Eye (tissue), 1 donor: ENCODE measurements at regions not wholly inside any gene's neighbourhood (a gene's known extent, or its start where the extent isn't known, plus 50 kb on each side); places are given as distances from the start of the nearest gene placed in this dataset.

Source experiments
- DNase-seq: peaks from one replicate; pipeline ENCODE4 v3.0.0-alpha.2; 2015

DNA sequence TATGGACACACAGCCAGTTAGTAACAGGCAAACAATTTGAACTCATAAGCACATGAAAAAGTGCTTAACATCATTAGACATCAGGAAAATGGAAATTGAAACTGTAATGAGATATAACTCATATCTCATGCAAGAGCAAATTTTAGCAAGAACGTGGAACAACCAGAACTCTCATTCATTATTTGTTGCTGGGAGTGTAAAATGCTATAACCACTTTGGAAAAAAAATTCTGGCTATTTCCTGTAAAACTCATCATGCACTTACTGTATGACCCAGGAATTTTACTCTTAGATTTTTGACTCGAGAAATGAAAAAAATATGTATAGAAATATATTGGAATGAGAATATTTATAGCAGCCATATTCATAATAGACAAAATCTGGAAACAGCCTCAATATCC is 205.7 kb upstream of the PUM3 start:
- DNase-seq: no peak

DNA sequence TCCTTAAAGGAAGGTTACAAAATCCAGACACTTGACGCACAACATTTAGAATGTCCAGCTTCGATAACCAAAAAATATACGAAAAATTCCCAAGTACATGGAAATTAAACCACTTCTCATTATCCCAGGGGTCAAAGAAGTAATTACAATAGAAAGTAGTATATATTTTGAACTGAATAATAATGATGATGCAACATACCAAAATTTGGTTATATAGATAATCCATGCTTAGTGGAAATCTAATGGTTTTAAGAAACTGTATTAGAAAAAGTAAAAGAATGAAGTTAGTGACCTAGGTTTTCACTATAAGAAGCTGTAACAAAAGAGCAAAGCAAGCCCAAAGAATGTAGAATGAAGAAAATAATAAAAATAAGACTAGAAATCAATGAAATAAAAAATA is 204.0 kb upstream of the PUM3 start:
- no peak for DNase-seq

DNA sequence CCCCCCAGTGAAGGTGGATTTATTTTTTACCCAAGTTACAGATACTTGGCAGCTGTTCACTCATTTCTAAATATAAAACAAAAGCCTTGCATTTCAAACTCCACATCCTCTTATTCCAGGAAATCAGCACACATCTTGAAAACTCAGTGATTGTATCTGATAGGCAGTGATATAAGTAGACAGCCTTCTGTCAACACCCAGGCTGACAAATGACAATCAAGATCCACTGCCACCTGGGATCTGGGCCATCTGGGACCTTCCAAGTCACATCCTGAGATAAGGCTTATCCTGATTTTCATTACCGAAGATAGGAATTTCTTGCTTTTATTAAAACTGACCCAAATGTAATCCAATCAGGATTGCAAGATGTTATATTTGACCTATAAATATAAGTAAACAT is 201.3 kb upstream of the PUM3 start:
- no peak for DNase-seq

DNA sequence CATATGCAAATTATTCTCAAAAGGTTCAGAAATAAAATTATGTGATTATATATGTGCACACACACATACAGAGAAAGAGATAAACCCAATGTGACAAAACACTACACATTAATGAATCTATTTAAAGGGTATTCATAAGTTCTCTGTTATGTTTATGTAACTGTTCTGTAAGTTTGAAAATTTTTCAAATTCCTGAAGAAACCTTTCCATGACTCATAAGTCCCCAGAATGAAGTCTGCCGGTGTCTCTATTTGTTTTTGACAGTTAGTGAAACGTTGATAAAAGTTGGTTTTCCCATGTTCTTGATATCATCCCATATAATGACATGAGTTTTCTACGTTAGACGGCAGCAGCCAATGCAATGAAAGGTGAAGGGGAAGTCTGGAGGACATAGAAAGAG is 199.5 kb upstream of the PUM3 start:
- DNase-seq: no peak

DNA sequence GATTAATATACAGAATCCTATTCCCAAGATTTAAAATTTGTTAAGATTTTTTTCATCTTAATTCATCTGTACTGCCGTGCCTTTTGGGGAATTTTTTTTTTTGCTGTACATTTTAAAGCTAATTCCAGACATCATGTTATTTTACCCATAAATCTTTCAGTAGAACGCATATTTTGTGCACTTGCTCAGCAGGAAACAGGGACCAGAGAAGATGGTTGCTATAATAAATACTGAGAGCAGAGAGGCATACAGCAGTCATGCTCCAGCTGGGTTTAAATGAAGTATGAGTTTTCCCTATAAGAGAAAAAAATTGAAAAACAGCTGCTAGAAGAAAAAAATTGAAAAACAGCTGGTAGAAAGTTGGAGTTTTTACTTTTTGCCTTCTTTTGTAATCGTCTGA is 196.9 kb upstream of the PUM3 start:
- no peak for DNase-seq

DNA sequence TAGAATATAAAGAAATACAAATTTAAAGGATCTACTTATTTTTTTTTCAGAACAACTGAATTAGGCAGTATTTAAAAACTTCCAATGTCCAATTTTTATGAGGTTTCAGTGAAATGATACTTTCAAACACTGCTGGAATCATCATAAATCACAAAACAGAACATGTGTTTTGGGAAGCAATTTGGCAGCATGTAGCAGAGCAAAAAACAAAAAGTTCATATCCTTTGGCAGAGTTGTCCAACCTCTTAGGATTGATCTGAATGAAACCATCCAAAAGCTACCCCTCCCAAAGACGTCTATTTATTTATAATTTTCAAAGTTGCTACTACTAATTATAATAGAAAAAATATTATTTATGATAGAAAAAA is 192.4 kb upstream of the PUM3 start:
- DNase-seq: no peak

DNA sequence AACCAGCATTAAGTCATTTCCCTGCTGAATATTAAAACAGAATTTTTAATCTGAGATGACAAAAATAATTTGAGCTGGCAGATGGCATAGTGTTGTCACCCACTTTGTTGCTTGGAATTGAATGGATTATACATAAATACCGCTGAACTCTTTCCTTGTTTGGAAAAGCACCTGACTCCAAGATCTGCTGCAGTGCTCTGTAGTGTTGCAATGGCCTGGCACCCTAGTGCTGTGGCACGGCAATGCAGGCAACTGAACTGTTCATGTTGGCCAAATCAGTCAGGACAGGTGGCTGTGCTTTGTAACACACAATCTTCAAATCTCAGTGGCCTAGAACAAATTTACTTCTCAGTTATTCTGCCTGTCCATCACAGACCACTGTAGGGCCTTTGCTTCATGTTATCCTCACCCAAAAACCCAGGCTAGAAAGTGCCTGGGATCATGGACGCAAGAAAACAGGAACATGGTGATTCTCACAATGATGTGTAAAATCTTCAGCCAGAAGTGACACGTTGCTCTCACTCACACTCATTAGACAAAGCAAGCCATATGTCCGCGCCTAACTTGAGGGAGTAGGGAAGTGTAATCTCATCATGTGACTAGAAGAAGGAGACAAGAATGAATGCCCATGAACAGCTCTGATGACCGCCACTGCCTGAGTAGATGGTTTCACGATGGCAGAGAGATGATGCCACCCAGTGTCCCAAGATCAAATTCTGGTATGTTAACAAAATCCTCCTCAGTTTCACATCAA is 191.9 kb upstream of the PUM3 start:
- no peak for DNase-seq

DNA sequence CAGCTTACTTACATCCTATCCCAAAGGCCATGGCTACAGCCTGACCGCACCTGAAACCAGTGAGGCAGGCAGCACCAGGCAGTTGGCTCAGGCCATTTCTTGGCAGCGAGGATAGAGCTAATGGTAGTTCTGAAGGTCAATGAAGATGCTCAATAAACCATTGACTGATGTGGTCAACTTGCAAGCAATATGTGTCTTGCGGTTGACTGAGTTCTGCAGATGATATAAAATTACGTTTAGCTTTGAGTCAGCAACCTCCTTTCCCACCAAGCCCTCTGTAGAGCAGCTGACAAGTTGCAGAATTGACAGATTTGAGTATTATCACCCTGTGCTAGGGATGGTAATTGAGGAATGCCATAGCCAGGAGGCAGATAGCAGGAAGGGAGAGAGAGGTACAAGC is 189.0 kb upstream of the PUM3 start:
- DNase-seq: no peak

DNA sequence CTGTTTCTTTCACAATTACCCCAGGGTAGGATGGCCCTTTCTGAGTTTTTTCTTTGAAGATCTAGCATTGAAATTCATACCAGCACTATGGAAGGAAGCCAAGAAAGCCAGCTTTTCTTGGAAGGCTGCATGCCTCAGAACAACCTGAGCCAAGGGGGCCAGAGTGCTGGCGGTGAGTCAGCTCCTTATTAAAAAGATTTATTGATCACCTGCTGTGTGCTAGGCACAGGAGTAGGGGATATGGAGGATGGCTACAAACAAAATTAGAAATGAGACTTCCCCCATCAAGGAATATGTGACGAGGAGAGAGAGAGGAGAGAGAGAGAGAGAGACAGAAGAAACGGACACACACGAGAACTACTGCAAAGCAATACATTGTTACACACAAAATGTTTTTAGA is 184.6 kb upstream of the PUM3 start:
- peak; percentile 16 for DNase-seq

DNA sequence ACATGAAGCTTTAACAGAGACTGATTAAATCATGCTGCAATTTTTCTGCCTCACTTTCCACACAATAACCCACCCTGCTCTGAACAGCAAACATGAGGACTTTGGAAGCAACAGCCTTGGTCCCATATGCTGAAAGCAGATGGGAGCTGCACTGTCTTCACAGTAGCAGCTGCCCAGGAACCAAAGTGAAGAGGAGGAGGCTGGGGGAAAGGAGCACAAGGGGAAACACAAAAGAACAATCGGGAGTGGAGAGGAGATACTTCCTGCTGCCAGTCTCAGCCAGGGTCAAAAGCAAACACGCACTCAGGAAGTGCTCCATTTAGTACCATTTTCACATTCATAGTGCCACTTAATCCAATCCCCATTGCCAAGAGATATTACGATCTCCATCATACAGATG is 183.3 kb upstream of the PUM3 start:
- DNase-seq: no peak

DNA sequence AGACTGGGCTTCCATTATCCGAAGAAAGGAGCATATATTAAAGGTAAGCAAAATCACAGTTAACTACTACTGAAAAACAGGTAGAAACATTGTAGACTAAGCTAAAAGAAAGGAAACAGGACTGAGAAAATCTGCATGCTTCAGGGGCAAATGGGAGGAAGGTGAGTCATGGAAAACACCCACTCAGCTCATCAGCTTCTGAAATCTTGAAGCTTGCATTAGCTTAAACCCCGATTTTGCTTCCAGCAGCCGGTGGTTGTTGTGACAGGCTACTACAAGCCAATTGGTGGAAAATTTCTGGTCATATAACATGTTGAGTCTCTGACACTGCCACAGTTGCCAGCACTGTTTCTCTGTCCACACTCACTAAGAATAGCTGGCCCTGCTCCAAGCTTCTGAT is 179.6 kb upstream of the PUM3 start:
- no peak for DNase-seq

DNA sequence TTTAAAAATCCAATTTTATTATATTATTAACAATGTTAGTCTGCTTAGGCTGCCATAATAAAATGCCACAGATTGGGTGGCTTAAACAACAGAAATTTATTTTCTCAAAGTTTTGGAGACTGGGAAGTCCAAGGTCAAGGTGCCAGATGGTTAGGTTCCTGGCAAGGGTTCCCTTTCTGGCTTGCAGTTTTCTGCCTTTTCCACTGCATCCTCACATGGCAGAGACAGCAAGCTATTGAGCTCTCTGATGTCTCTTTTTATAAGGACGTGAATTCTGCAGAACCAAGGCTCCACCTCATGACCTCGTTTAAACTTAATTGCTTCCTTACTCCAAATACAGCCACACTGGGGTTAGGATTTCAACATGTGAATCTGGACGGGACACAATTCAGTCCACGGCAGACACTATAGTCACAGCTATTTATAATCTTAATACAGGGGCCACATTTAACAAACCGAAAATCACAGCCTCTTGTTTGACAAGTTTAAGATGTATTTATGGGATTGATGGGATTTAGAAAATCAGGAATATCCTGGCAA is 174.9 kb upstream of the PUM3 start:
- DNase-seq: no peak

DNA sequence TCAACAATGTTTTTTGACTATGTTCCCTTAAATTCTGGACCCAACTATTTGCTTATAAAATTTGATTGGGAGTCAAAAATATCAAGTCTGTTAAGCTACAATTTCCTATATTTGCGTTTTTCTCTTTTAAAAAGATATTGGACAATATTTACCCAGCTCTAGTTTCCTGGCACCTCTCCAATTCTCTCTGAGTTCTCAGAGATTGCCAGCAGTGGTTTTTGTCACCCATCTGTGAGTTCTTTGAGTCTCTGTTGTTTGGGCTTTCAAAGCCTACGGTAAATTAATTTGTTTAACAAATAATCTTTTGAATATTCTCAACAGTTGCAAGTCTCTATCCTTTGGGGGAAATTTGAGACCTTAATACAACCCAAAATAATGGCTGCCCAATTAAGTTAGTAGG is 174.2 kb upstream of the PUM3 start:
- DNase-seq: no peak

DNA sequence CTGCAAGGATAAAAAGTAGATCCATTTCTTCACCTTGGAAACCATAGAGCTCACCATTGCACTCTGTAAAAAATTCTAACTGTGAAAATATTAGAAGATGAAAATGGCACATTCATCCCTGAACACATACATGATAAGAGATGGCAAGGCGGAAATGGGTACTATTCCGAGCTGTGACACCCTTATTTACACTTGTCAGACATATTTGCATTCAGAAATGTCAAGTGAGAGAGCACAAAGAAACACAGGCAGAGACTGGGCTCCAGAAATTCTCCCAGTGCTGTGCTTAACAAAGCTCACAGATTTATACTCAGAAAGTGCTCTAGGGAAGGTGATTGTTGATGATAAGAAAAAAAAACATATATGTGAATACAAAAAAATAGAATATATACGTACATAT is 170.3 kb upstream of the PUM3 start:
- DNase-seq: no peak

DNA sequence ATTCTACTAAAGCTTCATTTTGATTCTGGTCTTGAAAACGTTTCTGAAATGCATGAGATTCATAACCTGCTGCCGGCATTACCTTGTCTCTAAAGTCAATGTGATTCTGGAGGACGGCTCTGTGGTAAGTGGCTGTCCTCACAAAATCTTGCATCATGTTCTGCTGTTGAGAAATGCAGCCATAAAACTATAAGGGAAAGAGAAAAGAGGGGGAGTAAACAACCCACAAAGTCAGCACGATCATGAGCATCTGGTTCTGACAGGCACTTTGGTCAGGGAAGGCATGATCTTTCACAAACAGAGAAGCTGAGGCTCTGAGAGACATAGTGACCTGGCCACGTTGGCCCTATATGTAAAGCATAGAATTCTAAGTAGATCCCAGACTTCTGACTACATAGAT is 168.9 kb upstream of the PUM3 start:
- no peak for DNase-seq

DNA sequence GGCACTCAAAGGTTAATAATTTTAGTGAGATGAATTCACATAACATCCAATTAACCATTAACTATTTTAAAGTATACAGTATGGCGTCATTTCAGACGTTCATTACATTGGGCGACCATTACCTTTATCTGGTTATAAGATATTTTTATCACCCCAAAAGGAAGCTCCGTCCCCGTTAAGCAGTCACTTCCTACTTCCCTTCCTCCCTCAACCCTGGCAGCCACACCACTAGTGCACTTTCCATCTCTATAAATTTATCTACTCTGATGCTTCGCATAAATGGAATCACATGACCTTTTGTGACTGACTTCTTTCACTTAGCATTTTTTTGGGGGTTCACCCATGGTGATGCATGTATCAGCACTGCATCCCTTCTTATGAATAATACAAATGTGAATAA is 168.3 kb upstream of the PUM3 start:
- no peak for DNase-seq

DNA sequence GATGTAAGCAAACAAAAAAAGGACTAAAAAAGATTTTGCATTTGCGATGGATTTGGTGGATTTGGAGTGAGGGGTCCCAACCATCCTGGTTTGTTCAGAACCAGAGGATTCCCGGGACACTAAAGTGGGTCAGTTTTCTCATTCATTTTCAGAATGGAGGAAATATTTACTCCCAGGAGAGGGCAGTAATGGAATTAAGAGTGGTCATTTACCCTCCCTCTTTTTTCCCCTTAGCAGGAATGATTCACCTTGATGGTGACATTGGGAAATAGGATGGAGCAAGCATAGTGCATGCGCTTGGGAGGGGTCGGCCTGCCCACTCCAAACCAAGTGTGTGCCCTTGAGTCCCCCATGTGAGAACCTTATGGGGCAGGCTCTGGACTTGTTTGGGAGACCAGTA is 164.2 kb upstream of the PUM3 start:
- no peak for DNase-seq

DNA sequence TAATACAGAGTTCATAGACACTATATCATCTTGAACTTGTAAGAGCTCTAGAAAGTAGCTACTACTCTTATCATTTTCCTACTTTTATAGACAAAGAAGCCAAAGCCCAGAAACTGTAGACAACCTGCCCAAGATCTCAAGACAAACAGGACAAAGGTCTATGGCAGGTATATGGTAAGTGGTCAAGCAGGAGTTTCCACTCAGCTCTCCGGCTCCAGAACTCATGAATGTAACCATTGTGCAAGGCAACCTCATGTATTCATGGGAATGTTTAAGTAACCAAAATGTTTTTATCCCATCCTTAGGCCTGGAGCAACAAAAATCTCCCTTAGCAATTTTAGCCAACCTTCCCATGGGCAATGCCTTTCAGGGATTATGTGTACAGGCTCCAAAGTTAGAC is 163.4 kb upstream of the PUM3 start:
- DNase-seq: no peak

DNA sequence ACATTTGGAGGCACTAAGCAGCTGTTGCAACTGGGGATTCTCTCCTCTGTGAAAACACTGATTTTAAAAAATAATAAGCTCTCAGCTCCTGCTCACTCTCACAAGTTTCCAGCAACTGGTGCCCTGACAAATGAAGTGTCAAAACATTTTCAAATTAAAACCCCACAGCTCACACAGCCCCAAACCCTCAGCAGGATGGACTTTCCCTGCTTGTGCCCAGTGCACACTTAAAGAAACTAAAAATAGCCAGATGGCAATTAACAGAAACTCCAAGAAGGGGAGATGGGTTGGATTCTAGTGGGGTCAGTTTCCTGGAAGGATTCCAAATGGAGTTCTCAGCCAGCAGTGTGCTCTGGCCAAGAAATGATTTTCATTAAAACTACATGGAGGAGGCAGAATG is 163.0 kb upstream of the PUM3 start:
- peak; percentile 23 for DNase-seq

DNA sequence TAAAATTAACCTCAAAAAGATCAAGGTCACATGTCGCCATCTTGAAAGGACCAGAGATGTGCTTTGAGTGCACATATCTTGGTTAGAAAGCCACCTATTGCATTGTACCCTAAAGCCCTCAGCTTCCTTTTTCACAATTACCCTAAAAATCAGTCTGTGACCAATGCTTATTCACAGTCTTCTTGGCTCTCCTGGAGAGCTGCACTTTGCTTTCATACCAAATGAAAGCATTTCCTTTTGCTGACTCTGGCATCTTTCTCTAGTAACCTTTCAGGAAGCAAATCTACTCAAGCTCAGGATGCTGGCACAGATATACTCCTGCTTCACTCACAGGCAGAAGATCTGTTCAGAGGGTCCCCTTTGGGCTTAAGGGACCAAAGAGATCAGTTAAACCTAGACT is 160.7 kb upstream of the PUM3 start:
- DNase-seq: no peak

DNA sequence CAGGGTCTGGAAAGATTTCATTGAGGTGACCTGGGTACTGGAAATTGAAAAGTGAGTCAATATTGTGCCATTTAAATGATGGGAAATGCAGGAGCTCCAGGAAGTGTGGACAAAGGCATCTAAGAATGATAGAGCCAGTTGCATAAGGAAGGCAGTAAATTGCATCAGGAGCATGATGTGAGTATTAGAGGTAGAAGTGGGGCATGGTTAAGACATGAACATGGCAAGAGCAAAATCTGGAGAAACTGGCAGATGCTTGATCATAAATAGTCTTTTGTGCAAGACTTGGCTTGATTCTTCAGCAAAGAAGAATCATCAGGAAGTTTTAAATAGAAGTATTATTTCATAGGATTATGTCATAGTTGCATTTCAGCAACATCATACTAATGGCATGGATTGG is 157.4 kb upstream of the PUM3 start:
- no peak for DNase-seq

DNA sequence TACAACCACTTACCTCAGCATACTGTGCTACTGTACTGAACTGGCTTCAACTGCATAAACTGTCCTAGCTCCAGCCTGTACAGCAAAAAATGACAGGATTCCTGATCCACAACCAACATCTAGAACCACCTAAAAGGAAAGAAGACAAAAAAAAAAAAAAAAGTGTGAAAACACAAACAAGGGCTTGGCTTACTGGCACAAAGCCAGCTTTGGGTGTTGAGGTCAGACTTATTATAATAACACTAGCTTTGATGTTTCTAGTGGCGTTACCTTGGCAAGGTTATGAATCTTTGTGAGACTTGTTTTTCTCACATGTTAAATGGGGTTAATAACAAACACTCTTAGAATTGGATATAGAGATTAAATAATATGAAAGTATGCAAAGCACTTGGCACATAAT is 148.5 kb upstream of the PUM3 start:
- no peak for DNase-seq

DNA sequence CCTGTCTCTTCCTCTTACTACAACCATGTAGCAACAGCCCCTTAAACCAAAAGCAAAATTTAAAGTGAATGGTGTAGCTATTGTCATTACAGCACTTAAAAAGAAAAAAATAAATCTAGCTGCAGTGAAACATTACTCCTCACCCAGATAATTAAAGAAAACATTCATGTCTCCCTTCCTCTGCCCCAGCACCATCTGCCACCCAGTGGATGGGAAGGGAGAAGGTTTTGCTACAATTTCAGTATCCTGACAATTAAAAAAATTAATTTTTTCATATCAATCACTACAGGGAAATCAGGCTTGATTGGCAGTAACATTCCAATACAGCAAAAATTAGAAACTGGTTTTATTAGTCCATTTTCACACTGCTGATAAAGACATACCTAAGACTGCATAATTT is 147.4 kb upstream of the PUM3 start:
- no peak for DNase-seq

DNA sequence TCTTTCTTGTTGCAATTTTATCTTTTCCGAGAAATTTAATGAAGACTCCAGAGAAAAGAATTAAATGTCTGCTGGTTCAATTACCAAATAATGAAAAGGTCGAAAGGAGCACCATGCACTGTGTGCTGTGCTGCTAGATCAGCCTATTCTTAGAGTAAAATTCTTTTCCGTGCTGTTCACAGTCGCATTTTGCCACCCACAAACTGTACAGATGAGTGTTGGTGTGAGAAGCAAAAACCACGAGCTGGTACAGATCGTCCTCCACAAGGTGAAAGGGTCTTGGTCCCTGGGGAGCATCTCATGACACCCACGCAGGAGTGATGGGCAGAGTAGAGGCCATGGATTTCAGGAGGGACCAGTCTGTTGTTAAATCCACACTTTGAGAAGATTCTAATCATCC is 143.8 kb upstream of the PUM3 start:
- no peak for DNase-seq

DNA sequence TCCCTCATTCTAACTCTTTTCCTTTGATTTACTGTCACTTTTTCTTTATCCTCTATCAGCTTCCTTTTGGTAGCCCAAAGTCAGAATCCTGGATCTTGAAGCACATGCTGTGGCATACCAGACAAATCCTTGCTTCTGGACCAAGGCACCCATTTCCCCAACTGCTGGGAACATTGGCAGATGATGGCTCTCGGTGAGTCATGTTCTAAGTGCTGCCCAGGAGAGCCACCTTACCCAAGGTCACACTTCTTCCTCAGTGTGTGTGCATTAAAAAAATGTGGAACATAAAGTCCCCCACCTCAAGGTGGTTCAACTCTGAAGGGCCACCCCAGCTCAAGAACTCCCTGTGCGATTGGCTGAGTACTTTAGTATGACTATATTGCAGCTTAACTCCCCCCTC is 141.4 kb upstream of the PUM3 start:
- no peak for DNase-seq

DNA sequence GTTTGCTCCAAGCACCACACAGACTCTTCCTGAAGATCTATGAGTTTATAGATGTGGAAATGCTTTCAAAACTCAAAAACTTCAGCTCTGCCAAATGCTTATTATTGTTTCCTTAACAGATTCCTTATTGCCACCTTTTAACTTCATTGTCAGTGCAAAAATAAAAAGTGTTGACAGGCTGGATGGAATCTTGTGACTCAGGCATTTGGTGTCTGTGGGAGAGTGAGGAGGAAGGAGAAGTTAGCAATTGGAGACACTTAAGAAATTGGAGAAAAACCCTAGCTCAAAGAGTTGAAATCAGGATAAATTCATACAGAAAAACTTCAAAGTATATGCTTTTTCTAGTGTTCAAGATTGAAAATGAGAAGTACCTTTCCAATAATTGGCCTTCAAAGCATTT is 140.6 kb upstream of the PUM3 start:
- no peak for DNase-seq
